Neutrophil (primary cell): ENCODE measurements at regions not wholly inside any gene's neighbourhood (a gene's known extent, or its start where the extent isn't known, plus 50 kb on each side); places are given as distances from the start of the nearest gene placed in this dataset.

Experiments
- H3K27ac ChIP-seq: fragments of 200-600 bp; sonication (generic); 2 replicates; pipeline ENCODE4 v1.5.1; 2016; ENCODE audit warnings: mild to moderate bottlenecking, moderate library complexity
- H3K27me3 ChIP-seq: fragments of 200-600 bp; sonication (generic); 2 replicates; pipeline ENCODE4 v1.6.0; 2016; ENCODE audit warnings: mild to moderate bottlenecking
- H3K36me3 ChIP-seq: fragments of 200-600 bp; sonication (generic); 2 replicates; pipeline ENCODE4 v1.5.1; 2017
- H3K4me1 ChIP-seq, 2 experiments: fragments of 200-600 bp in 1 of 2; sonication (generic) in 1 of 2; 1 replicate in 1 of 2; 2 replicates in 1 of 2; pipeline versions ENCODE4 v1.5.1 to v1.6.1; 2013 to 2016; ENCODE audit warnings: low read depth in 1 of 2, low read length in 1 of 2, mild to moderate bottlenecking in 1 of 2, moderate library complexity in 1 of 2; ENCODE audit not compliant: control insufficient read depth in 1 of 2, insufficient read depth in 1 of 2
- H3K4me3 ChIP-seq, 2 experiments: fragments of 200-600 bp in 1 of 2; sonication (generic) in 1 of 2; 1 replicate in 1 of 2; 2 replicates in 1 of 2; pipeline ENCODE4 v1.5.1; 2013 to 2016; ENCODE audit warnings: low read depth in 1 of 2, low read length in 1 of 2, mild to moderate bottlenecking in 1 of 2, moderate library complexity in 1 of 2
- H3K9me3 ChIP-seq: fragments of 200-600 bp; sonication (generic); 2 replicates; pipeline ENCODE4 v1.5.1; 2016
- TF ChIP-seq, protein P1 (sequence below): fragments of 200-600 bp; sonication (generic); IDR thresholded peaks from 2 replicates; pipeline ENCODE4 v1.5.1; 2016; ENCODE audit warnings: antibody characterized with exemption

DNA sequence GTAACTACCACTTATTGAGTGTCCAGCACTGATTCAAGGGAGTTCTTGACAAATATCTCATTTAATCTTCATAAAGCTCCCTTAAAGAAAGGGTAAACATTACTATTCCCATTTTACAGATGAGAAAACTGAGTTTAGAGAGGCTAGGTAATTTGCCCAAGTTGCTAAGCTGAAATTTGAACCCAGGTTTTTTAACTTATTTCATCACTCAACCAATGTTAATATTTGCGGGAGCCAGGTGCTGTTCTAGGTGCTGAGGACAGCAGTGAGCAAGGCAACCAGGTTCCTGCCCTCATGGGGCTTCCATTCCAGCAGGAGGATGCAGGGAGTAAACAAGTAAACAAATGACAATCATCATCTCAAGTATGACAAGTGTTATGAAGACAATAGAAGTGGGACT lies 104.0 kb upstream of the LHX1 start:
- no peaks in the 10 kb centered on the region for H3K9me3 ChIP-seq
- no peak overlapping the region for H3K27ac ChIP-seq
- TF ChIP-seq, protein P1, sequence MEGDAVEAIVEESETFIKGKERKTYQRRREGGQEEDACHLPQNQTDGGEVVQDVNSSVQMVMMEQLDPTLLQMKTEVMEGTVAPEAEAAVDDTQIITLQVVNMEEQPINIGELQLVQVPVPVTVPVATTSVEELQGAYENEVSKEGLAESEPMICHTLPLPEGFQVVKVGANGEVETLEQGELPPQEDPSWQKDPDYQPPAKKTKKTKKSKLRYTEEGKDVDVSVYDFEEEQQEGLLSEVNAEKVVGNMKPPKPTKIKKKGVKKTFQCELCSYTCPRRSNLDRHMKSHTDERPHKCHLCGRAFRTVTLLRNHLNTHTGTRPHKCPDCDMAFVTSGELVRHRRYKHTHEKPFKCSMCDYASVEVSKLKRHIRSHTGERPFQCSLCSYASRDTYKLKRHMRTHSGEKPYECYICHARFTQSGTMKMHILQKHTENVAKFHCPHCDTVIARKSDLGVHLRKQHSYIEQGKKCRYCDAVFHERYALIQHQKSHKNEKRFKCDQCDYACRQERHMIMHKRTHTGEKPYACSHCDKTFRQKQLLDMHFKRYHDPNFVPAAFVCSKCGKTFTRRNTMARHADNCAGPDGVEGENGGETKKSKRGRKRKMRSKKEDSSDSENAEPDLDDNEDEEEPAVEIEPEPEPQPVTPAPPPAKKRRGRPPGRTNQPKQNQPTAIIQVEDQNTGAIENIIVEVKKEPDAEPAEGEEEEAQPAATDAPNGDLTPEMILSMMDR, result no peak
- peaks cover 33% of the 10 kb centered on the region for H3K27me3 ChIP-seq
- H3K36me3 ChIP-seq, result no peaks in the 10 kb centered on the region
- H3K4me3 ChIP-seq, result no peak overlapping the region
- no peaks in the 10 kb centered on the region for H3K4me1 ChIP-seq

DNA sequence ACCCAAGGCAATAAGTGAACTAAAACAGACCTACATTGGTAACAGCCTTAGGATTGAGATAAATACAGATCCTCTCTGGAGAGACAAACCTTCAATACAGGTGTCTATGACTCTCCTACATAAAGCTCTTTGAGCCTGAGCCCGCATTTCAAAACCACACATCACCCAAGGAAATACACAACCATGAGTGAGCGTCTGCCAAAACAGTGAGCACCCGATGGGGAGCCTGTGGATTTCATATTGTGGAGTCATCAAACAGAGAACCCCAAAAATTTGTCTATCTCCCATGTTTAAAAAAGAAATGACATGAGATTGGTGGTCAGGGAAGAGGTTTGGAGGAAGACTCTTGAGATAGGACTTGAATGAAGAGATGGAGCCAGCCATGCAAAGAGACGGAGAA lies 102.2 kb upstream of the LHX1 start:
- Histone ChIP-seq H3K4me3 (no peak overlapping the region), H3K27me3 (peaks cover 28% of the 10 kb centered on the region), H3K27ac (no peak overlapping the region), H3K9me3 (no peaks in the 10 kb centered on the region), H3K36me3 (no peaks in the 10 kb centered on the region), H3K4me1 (no peaks in the 10 kb centered on the region)
- TF ChIP-seq, protein P1, result no peak

DNA sequence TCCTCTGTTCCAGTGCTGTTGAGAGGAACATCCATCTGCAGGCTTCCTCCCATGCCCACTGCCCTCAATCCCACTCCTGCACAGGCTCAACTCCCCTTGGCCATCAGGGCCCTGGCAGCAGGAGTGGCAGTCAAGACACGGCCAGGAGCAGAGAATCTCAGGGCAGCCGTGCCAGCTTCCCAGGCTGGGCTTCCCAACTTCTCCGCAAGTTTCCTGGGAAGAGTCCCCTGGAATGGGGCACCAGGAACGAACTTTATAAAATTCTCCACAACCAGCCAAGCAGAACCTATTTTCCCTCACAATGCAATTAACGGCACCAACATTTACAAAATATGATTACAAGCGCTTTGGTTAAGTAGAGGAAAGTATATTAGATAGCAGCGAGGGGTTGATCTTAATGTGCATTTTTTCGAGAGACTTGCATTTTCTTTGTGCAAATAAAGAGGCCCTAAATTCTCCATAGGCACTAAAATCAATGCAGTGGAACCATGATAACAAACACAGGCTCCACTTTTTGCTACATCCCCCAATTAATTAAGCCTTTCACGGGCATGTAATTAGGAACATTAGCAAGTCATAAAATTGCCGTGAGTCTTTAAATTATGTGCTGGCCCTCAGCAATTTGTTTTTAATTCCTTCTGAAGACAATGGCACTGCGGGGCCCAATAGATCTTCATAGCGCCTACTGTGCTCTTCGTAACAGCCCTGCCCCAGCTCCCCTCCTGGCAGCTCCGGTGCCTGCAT lies 99.9 kb upstream of the LHX1 start:
- Histone ChIP-seq H3K27me3 (peaks cover 39% of the 10 kb centered on the region), H3K36me3 (no peaks in the 10 kb centered on the region), H3K27ac (no peak overlapping the region), H3K9me3 (no peaks in the 10 kb centered on the region), H3K4me1 (no peaks in the 10 kb centered on the region), H3K4me3 (no peak overlapping the region)
- TF ChIP-seq, protein P1, result no peak

DNA sequence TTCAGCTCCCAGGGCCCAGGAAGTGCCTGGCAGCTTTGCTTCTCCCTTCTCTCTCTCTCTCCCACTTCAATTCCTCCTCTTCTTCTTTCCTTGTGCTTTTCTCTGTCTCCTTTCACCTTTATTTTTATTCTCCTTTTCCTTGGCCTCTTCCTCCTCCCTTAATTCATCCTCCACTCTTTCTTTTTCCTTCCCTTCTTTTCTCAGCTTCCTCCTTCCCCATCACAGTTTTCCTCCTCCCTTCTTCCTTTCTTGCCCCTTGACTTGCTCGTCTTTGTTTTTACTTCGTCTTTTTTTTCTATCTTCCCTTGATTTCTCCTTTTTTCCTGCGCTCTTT lies 99.4 kb upstream of the LHX1 start:
- Histone ChIP-seq H3K4me1 (no peaks in the 10 kb centered on the region), H3K27ac (no peak overlapping the region)

DNA sequence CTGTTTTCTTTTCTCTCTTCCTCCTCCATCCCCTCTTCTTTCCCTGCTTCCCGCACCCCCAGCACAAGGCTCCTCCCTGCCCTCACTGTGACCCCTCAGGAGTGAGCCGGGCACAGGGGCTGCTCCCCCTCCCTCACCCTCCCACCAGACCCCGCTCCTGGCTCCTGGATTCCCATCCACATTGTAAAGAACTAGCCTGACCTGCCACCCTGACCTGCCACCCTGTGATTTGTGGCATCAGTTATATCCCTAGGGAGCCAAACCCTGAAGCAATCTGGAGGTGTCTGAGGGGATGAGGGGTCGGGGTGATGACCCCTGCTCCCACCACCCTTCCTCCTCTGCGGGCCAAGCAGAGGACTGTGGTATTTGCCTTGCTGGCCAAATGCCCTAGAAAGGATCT lies 98.0 kb upstream of the LHX1 start:
- no peak overlapping the region for H3K27ac ChIP-seq
- H3K36me3 ChIP-seq, result no peaks in the 10 kb centered on the region
- no peaks in the 10 kb centered on the region for H3K9me3 ChIP-seq
- no peak overlapping the region for H3K4me3 ChIP-seq
- TF ChIP-seq, protein P1, result no peak
- H3K27me3 ChIP-seq, result peaks cover 56% of the 10 kb centered on the region
- H3K4me1 ChIP-seq, result no peaks in the 10 kb centered on the region

More for the DNA sequence above, 99.4 kb upstream of the LHX1 start:
- Histone ChIP-seq H3K27me3 (peaks cover 44% of the 10 kb centered on the region), H3K36me3 (no peaks in the 10 kb centered on the region), H3K9me3 (no peaks in the 10 kb centered on the region), H3K4me3 (no peak overlapping the region)
- TF ChIP-seq, protein P1, result no peak
